NCI-H526 (cell line): ENCODE measurements at regions not wholly inside any gene's neighbourhood (a gene's known extent, or its start where the extent isn't known, plus 50 kb on each side); places are given as distances from the start of the nearest gene placed in this dataset.
"Not testable (repeated sequence)": the region's sequence is repeated elsewhere in the genome, so short reads cannot be mapped to it uniquely, and the experiment has no call there.

Source experiments
- DNase-seq, 2 experiments: peaks; one replicate each; lab custom pipeline; 2025; lab: John Stamatoyannopoulos, UW

GRCh38 chr4:131750469-131750868 is 1398.6 kb upstream of the PCDH10 start:
- not testable (repeated sequence) for DNase-seq

GRCh38 chr4:131762234-131762633 is 1386.9 kb upstream of the PCDH10 start:
- not testable (repeated sequence) for DNase-seq

- no peak for DNase-seq
Observed at GRCh38 chr4:131764730-131765129, 1384.4 kb upstream of the PCDH10 start.

- DNase-seq, result not testable (repeated sequence)
Observed at GRCh38 chr4:131774382-131774781, 1374.7 kb upstream of the PCDH10 start.

GRCh38 chr4:131810565-131810964 is 1338.5 kb upstream of the PCDH10 start:
- DNase-seq, result not testable (repeated sequence)
